B cell (primary cell): ENCODE measurements at regions not wholly inside any gene's neighbourhood (a gene's known extent, or its start where the extent isn't known, plus 50 kb on each side); places are given as distances from the start of the nearest gene placed in this dataset.

Experiments used
- ATAC-seq: fragments of 200-7000 bp; cut with Tn5 transposase; one replicate; pipeline ENCODE4 v1.10.0; 2021; ENCODE audit warnings: low read depth, mild to moderate bottlenecking, moderate number of reproducible peaks, moderate library complexity
- CTCF ChIA-PET: fragments of 350-600 bp; sonication (Branson Sonifier 250); formaldehyde crosslinking; loops from one replicate; lab custom pipeline; 2021; ENCODE audit warnings: antibody characterized with exemption, inconsistent platforms; lab: Charles Lee
- POLR2A ChIA-PET: fragments of 350-600 bp; sonication (Branson Sonifier 250); formaldehyde crosslinking; loops from one replicate; lab custom pipeline; 2021; ENCODE audit warnings: antibody characterized with exemption; lab: Charles Lee
- DNase-seq: peaks from one replicate; pipeline ENCODE4 v3.0.0; 2013
- H2AFZ ChIP-seq: 2 replicates; pipeline ENCODE4 v1.6.1; 2012; ENCODE audit warnings: mild to moderate bottlenecking, low read depth, low read length; ENCODE audit not compliant: insufficient read depth, poor library complexity, severe bottlenecking
- H3K27ac ChIP-seq, 2 donors: 1 replicate in 1 of 2; 2 replicates in 1 of 2; pipeline ENCODE4 v1.5.1; 2012 to 2013; ENCODE audit warnings: low read length in 2 of 2, mild to moderate bottlenecking in 2 of 2, moderate library complexity in 1 of 2
- H3K27me3 ChIP-seq, 4 experiments: fragments of 200-600 bp in 1 of 4; sonication (generic) in 1 of 4; replicated peaks in 1 of 4; 1 replicate in 2 of 4; 2 replicates in 2 of 4; pipeline versions ENCODE4 v1.6.1 to v1.7.0; 2013 to 2016; ENCODE audit warnings: low read length in 3 of 4, mild to moderate bottlenecking in 2 of 4, mixed read lengths in 1 of 4, moderate library complexity in 1 of 4; ENCODE audit not compliant: insufficient read depth in 4 of 4, control insufficient read depth in 3 of 4; ENCODE audit errors: control extremely low read depth in 1 of 4
- H3K36me3 ChIP-seq, 2 experiments: replicated peaks in 1 of 2; 1 replicate in 1 of 2; 2 replicates in 1 of 2; pipeline versions ENCODE4 v1.6.1 to v1.7.1; 2013; ENCODE audit warnings: low read length in 1 of 2; ENCODE audit not compliant: insufficient read depth in 2 of 2, control insufficient read depth in 1 of 2; ENCODE audit errors: control extremely low read depth in 1 of 2, extremely low read depth in 1 of 2
- H3K4me1 ChIP-seq, 2 donors: fragments of 200-600 bp in 1 of 2; sonication (generic) in 1 of 2; 1 replicate in 1 of 2; 2 replicates in 1 of 2; pipeline versions ENCODE4 v1.5.1 to v1.6.1; 2013 to 2017; ENCODE audit warnings: low read length in 2 of 2; ENCODE audit not compliant: control insufficient read depth in 2 of 2, insufficient read depth in 2 of 2
- H3K4me2 ChIP-seq: replicated peaks from 2 replicates; pipeline ENCODE3; 2012; ENCODE audit warnings: mild to moderate bottlenecking, low read depth, low read length; ENCODE audit not compliant: poor library complexity, severe bottlenecking
- H3K4me3 ChIP-seq, 5 experiments: fragments of 200-600 bp in 1 of 5; sonication (generic) in 1 of 5; 1 replicate in 3 of 5; 2 replicates in 2 of 5; pipeline versions ENCODE4 v1.5.1 to v1.7.0; 2011 to 2016; ENCODE audit warnings: low read length in 4 of 5, mild to moderate bottlenecking in 4 of 5, low read depth in 2 of 5, control low read depth in 1 of 5, moderate library complexity in 1 of 5; ENCODE audit not compliant: insufficient read depth in 1 of 5; ENCODE audit errors: control extremely low read depth in 1 of 5, extremely low read depth in 1 of 5
- H3K79me2 ChIP-seq: fragments of 200-600 bp; sonication (generic); one replicate; pipeline ENCODE4 v1.6.0; 2016; ENCODE audit warnings: low read length; ENCODE audit not compliant: control insufficient read depth, insufficient read depth
- H3K9ac ChIP-seq: fragments of 200-600 bp; sonication (generic); 2 replicates; pipeline ENCODE4 v1.6.1; 2017; ENCODE audit warnings: mild to moderate bottlenecking, low read length, moderate library complexity
- H3K9me3 ChIP-seq, 3 donors: one replicate each; pipeline versions ENCODE4 v1.6.1 to v1.7.1; 2013; ENCODE audit warnings: low read length in 2 of 3; ENCODE audit not compliant: control insufficient read depth in 2 of 3, insufficient read depth in 1 of 3; ENCODE audit errors: control extremely low read depth in 1 of 3
- H4K20me1 ChIP-seq: 2 replicates; pipeline ENCODE4 v1.6.0; 2012; ENCODE audit warnings: mild to moderate bottlenecking, low read length; ENCODE audit not compliant: insufficient read depth, control insufficient read depth, poor library complexity, severe bottlenecking
- H3K27ac Mint-ChIP-seq: one replicate; pipeline ENCODE4 v1.8.0; 2021; ENCODE audit warnings: mixed read lengths
- H3K27me3 Mint-ChIP-seq: one replicate; pipeline ENCODE4 v1.8.0; 2021; ENCODE audit warnings: mixed read lengths
- H3K4me1 Mint-ChIP-seq: one replicate; pipeline ENCODE4 v1.8.0; 2021; ENCODE audit warnings: mixed read lengths
- H3K4me3 Mint-ChIP-seq: one replicate; pipeline ENCODE4 v1.8.0; 2021; ENCODE audit warnings: mixed read lengths
- H3K9me3 Mint-ChIP-seq: one replicate; pipeline ENCODE4 v1.8.0; 2022; ENCODE audit warnings: mixed read lengths; ENCODE audit not compliant: insufficient read depth
- CTCF ChIP-seq: fragments of 200-600 bp; IDR thresholded peaks from one replicate; pipeline ENCODE4 v1.8.0; 2022; ENCODE audit warnings: antibody characterized with exemption, mild to moderate bottlenecking
- EZH2 ChIP-seq: IDR thresholded peaks from 2 replicates; pipeline ENCODE4 v1.6.1; 2012; ENCODE audit warnings: borderline replicate concordance, low read depth, mild to moderate bottlenecking, moderate library complexity, low read length; ENCODE audit not compliant: insufficient read depth, poor library complexity, severe bottlenecking
- WGBS: methylation state at CpG from one replicate; pipeline ENCODE4 v1.1.5; 2013; ENCODE audit warnings: missing lambda C conversion rate; ENCODE audit not compliant: insufficient coverage; 5-methylcytosine and 5-hydroxymethylcytosine counted together
- intact Hi-C: fragments of 100-400 bp; cut with micrococcal nuclease; formaldehyde crosslinking; loops from one replicate; pipeline ENCODE4 v1.10.0; 2022

GRCh38 chr5:111643499-111643898 is 113.5 kb downstream of the NREP start:
- WGBS: no CpG with 5 or more reads among the region's 2 CpGs
- ATAC-seq: no peak

More at GRCh38 chr5:111643499-111643898, 113.5 kb downstream of the NREP start:
- Histone ChIP-seq H3K4me1 (no peaks in the 10 kb centered on the region), H3K27me3 (peaks cover 0 to 3% (median 0%) of the 10 kb centered on the region in 4 experiments), H4K20me1 (no peaks in the 10 kb centered on the region), H2AFZ (no peak overlapping the region), H3K27ac (no peak overlapping the region), H3K4me3 (no peak overlapping the region), H3K9me3 (peaks cover 0 to 19% (median 11%) of the 10 kb centered on the region in 3 donors), H3K9ac (no peak overlapping the region), H3K36me3 (no peaks in the 10 kb centered on the region), H3K4me2 (no peak overlapping the region), H3K79me2 (no peaks in the 10 kb centered on the region)
- H3K4me1 Mint-ChIP-seq: no peaks in the 10 kb centered on the region
- no peak overlapping the region for H3K27ac Mint-ChIP-seq
- H3K4me3 Mint-ChIP-seq: no peak overlapping the region
- peaks cover 8% of the 10 kb centered on the region for H3K27me3 Mint-ChIP-seq
- peaks cover 10% of the 10 kb centered on the region for H3K9me3 Mint-ChIP-seq
- ChIA-PET CTCF (no interaction called here), POLR2A (no interaction called here)
- no peak for DNase-seq
- intact Hi-C loops: no loop called here
- TF ChIP-seq CTCF (no peak), EZH2 (no peak)
